Mesendoderm (in vitro differentiated cells): ENCODE measurements at regions not wholly inside any gene's neighbourhood (a gene's known extent, or its start where the extent isn't known, plus 50 kb on each side); places are given as distances from the start of the nearest gene placed in this dataset.

Experiments
- DNase-seq: peaks from one replicate; pipeline ENCODE4 v3.0.0; 2013
- H2AK5ac ChIP-seq: 2 replicates; pipeline ENCODE4 v1.6.1; 2013; ENCODE audit warnings: low read length, inconsistent platforms
- H2BK120ac ChIP-seq: 2 replicates; pipeline ENCODE4 v1.6.1; 2013; ENCODE audit warnings: low read depth, mild to moderate bottlenecking, low read length, moderate library complexity, mixed read lengths
- H2BK15ac ChIP-seq: replicated peaks from 2 replicates; pipeline ENCODE4 v1.6.1; 2013; ENCODE audit warnings: low read depth, mild to moderate bottlenecking, moderate library complexity
- H2BK5ac ChIP-seq: 2 replicates; pipeline ENCODE4 v1.6.1; 2013; ENCODE audit warnings: low read length, inconsistent platforms
- H3K18ac ChIP-seq: 2 replicates; pipeline ENCODE4 v1.6.1; 2013; ENCODE audit warnings: mild to moderate bottlenecking, low read length, mixed read lengths
- H3K23ac ChIP-seq: one replicate; pipeline ENCODE4 v1.6.1; 2013; ENCODE audit warnings: low read length
- H3K27ac ChIP-seq: 2 replicates; pipeline ENCODE4 v1.5.1; 2013; ENCODE audit warnings: low read depth, mild to moderate bottlenecking, inconsistent platforms, low read length, moderate library complexity
- H3K27me3 ChIP-seq: 2 replicates; pipeline ENCODE4 v1.6.1; 2013; ENCODE audit warnings: low read length, control low read depth, mild to moderate bottlenecking, inconsistent platforms; ENCODE audit not compliant: insufficient read depth, poor library complexity
- H3K36me3 ChIP-seq: 2 replicates; pipeline ENCODE4 v1.6.1; 2013; ENCODE audit warnings: low read length, inconsistent platforms; ENCODE audit not compliant: control insufficient read depth, insufficient read depth
- H3K4ac ChIP-seq: one replicate; pipeline ENCODE4 v1.6.1; 2013; ENCODE audit warnings: low read depth, mild to moderate bottlenecking, low read length, moderate library complexity
- H3K4me1 ChIP-seq: 2 replicates; pipeline ENCODE4 v1.6.1; 2013; ENCODE audit warnings: low read depth, low read length, inconsistent platforms; ENCODE audit not compliant: control insufficient read depth
- H3K4me2 ChIP-seq: 2 replicates; pipeline ENCODE4 v1.6.1; 2013; ENCODE audit warnings: low read length
- H3K4me3 ChIP-seq: 2 replicates; pipeline ENCODE4 v1.5.1; 2013; ENCODE audit warnings: mild to moderate bottlenecking, low read length
- H3K56ac ChIP-seq: one replicate; pipeline ENCODE4 v1.6.1; 2013; ENCODE audit warnings: low read length
- H3K79me1 ChIP-seq: 2 replicates; pipeline ENCODE4 v1.6.1; 2013; ENCODE audit warnings: low read length, inconsistent platforms
- H3K79me2 ChIP-seq: 2 replicates; pipeline ENCODE4 v1.6.1; 2013; ENCODE audit warnings: mild to moderate bottlenecking, low read length; ENCODE audit not compliant: control insufficient read depth, insufficient read depth
- H3K9ac ChIP-seq: 2 replicates; pipeline ENCODE4 v1.6.1; 2013; ENCODE audit warnings: low read length, inconsistent platforms
- H4K5ac ChIP-seq: one replicate; pipeline ENCODE4 v1.6.1; 2013; ENCODE audit warnings: low read length
- H4K8ac ChIP-seq: one replicate; pipeline ENCODE4 v1.6.1; 2013; ENCODE audit warnings: low read depth, mild to moderate bottlenecking, control low read depth, low read length, moderate library complexity
- WGBS: extraction: QIAGEN DNeasy Blood & Tissue Kit; methylation state at CpG from one replicate; pipeline ENCODE4 v1.1.7; 2013; ENCODE audit warnings: low lambda C conversion rate, missing lambda C conversion rate; ENCODE audit not compliant: insufficient coverage; ENCODE audit errors: extremely low coverage; 5-methylcytosine and 5-hydroxymethylcytosine counted together

DNA sequence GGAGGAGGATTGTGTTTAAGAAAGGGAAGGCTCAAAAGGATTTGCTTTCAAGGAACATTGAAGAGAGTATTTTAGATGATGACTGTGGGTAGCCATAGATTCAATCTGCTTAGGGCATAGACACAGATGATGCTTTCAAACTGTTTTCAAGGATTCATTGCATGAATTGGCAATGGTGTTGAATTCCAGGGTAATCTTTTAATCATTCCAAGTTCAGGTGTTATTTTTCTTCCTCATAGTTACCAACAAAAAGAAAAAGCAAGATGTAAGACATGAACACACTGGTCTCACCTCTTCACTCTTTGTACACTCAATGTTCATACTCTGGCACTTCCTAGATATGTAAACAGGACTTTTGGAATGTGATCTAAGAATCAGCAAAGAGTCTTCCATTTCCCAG lies 167.0 kb upstream of the RHOBTB1 start:
- H3K27ac ChIP-seq, result no peak overlapping the region
- no peak overlapping the region for H2BK120ac ChIP-seq
- no peak overlapping the region for H3K4ac ChIP-seq
- no peak overlapping the region for H2BK5ac ChIP-seq
- no peaks in the 10 kb centered on the region for H3K4me1 ChIP-seq
- H3K9ac ChIP-seq, result no peak overlapping the region
- H2AK5ac ChIP-seq, result no peak overlapping the region
- no peak overlapping the region for H3K4me3 ChIP-seq
- DNase-seq, result no peak
- no peak overlapping the region for H4K8ac ChIP-seq
- H3K27me3 ChIP-seq, result no peaks in the 10 kb centered on the region
- H3K36me3 ChIP-seq, result no peaks in the 10 kb centered on the region
- no peak overlapping the region for H4K5ac ChIP-seq
- H2BK15ac ChIP-seq, result no peak overlapping the region
- H3K79me1 ChIP-seq, result no peaks in the 10 kb centered on the region
- no peaks in the 10 kb centered on the region for H3K79me2 ChIP-seq
- H3K4me2 ChIP-seq, result no peak overlapping the region
- H3K56ac ChIP-seq, result no peak overlapping the region
- H3K23ac ChIP-seq, result no peak overlapping the region
- no peak overlapping the region for H3K18ac ChIP-seq

DNA sequence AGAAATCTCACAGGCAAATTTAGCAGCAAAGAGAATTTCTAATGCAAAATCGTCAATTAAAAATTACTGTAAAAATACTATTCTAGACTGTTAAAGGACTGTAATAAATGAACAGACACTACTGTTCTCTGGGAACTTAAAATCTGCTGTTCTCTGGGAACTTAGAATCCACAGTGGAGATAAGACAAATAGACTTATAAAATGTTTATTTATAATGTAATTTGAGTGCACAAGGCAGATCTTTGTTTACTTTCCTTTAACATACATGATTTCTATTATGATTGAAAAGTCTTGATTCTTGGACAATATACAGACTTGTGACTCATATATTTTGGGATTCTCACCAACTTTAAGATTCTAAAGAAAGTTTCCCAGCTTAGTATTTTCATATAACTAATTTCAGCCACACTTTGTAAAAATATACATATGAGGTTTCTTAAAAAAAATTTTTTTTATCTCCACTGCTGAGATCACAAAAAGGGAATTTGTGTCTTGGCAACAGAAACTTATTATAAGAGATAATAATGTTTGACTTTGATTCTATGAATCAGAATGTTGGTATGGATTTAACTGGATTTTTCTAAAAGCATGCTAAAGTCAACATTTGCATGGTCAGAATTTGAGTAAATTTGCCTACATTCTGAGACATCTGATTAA lies 166.3 kb upstream of the RHOBTB1 start:
- H3K36me3 ChIP-seq, result no peaks in the 10 kb centered on the region
- no CpG with 5 or more reads among the region's 1 CpG for WGBS
- H3K27me3 ChIP-seq, result no peaks in the 10 kb centered on the region
- no peak overlapping the region for H2AK5ac ChIP-seq
- no peak overlapping the region for H3K4me3 ChIP-seq
- DNase-seq, result no peak
- H3K18ac ChIP-seq, result no peak overlapping the region
- no peak overlapping the region for H3K56ac ChIP-seq
- no peak overlapping the region for H3K9ac ChIP-seq
- H3K4me2 ChIP-seq, result no peak overlapping the region
- H2BK5ac ChIP-seq, result no peak overlapping the region
- H3K4ac ChIP-seq, result no peak overlapping the region
- H2BK15ac ChIP-seq, result no peak overlapping the region
- H2BK120ac ChIP-seq, result no peak overlapping the region
- no peak overlapping the region for H3K27ac ChIP-seq
- H4K8ac ChIP-seq, result no peak overlapping the region
- H3K23ac ChIP-seq, result no peak overlapping the region
- H3K79me1 ChIP-seq, result no peaks in the 10 kb centered on the region
- H3K79me2 ChIP-seq, result no peaks in the 10 kb centered on the region
- H3K4me1 ChIP-seq, result no peaks in the 10 kb centered on the region
- H4K5ac ChIP-seq, result no peak overlapping the region

DNA sequence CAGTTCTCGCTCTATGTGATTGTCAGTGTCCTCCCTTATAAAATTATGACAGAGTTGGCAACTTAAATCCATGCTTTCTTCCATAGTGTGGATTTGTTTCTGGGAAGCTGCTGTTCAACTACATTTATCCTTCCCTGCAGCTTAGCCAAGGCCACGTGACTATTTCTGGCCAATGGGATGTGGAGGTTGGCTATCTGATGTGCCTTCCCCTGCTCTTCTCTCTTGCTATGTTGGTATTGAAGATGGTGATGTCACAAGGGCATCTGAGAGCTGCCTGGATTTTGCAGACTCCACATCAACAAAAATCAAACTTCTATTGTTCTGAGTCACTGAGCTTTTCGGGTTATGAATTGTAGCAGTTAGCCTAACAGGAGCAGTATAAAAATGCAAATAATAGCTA lies 164.9 kb upstream of the RHOBTB1 start:
- no peak overlapping the region for H3K23ac ChIP-seq
- DNase-seq, result no peak
- H3K9ac ChIP-seq, result no peak overlapping the region
- no peak overlapping the region for H3K4me3 ChIP-seq
- no peak overlapping the region for H4K8ac ChIP-seq
- H3K27ac ChIP-seq, result no peak overlapping the region
- H2BK120ac ChIP-seq, result no peak overlapping the region
- H2BK5ac ChIP-seq, result no peak overlapping the region
- no peaks in the 10 kb centered on the region for H3K36me3 ChIP-seq
- no peak overlapping the region for H4K5ac ChIP-seq
- no peak overlapping the region for H3K4ac ChIP-seq
- no peaks in the 10 kb centered on the region for H3K79me2 ChIP-seq
- no peak overlapping the region for H2AK5ac ChIP-seq
- no peak overlapping the region for H2BK15ac ChIP-seq
- no peak overlapping the region for H3K4me2 ChIP-seq
- no peak overlapping the region for H3K56ac ChIP-seq
- H3K4me1 ChIP-seq, result no peaks in the 10 kb centered on the region
- no peaks in the 10 kb centered on the region for H3K27me3 ChIP-seq
- no peaks in the 10 kb centered on the region for H3K79me1 ChIP-seq
- no peak overlapping the region for H3K18ac ChIP-seq
- WGBS, result no CpG with 5 or more reads among the region's 3 CpGs

DNA sequence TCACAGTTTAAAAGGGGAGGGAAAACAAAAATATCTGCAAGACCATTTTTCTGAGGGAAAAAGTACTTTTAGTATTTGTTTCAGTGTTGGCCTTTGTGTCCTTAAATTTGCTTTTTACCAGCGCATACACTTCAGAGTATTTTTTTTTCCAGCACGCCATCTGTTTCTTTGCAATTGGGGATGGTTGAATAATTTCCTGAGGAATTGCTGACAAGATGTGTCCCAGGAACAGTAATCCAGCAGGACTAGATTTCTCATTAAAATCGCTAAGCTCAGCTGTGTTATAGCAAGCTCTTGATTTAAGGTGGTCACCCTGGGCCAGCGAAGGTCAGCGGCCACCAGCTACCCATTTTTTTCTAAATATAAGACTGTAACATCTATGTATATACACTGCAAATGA lies 156.9 kb upstream of the RHOBTB1 start:
- no peaks in the 10 kb centered on the region for H3K4me1 ChIP-seq
- H3K4me3 ChIP-seq, result no peak overlapping the region
- no peaks in the 10 kb centered on the region for H3K27me3 ChIP-seq
- no peak overlapping the region for H3K18ac ChIP-seq
- H3K79me1 ChIP-seq, result no peaks in the 10 kb centered on the region
- H2BK15ac ChIP-seq, result no peak overlapping the region
- no peak overlapping the region for H3K56ac ChIP-seq
- no peak overlapping the region for H3K4me2 ChIP-seq
- no peak overlapping the region for H2BK120ac ChIP-seq
- H3K9ac ChIP-seq, result no peak overlapping the region
- H3K4ac ChIP-seq, result no peak overlapping the region
- H2AK5ac ChIP-seq, result no peak overlapping the region
- no peak overlapping the region for H4K8ac ChIP-seq
- no peak for DNase-seq
- no peak overlapping the region for H3K23ac ChIP-seq
- no peak overlapping the region for H2BK5ac ChIP-seq
- no peak overlapping the region for H4K5ac ChIP-seq
- no CpG with 5 or more reads among the region's 5 CpGs for WGBS
- no peak overlapping the region for H3K27ac ChIP-seq
- no peaks in the 10 kb centered on the region for H3K36me3 ChIP-seq
- H3K79me2 ChIP-seq, result no peaks in the 10 kb centered on the region

DNA sequence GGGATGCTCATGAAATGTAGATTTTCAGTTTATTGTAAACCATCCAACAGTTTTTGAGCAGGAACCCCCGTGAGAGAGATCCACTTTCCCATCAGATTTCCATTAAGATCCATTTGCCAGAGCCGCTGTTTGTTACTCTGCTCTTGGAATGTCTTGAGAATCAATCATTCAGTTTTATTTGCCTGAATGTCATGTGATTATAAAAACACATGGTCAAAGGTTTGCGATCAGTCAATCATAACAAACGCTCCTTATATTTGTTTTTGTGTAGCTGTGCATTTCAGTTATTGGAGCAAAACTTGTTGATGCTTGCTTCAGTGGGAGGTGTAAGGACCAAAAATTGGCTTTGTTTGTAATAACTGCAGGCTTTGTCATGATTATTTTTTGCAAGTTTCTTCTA lies 155.8 kb upstream of the RHOBTB1 start:
- Histone ChIP-seq H3K23ac (no peak overlapping the region), H3K9ac (no peak overlapping the region), H3K56ac (no peak overlapping the region), H4K8ac (no peak overlapping the region), H4K5ac (no peak overlapping the region), H3K18ac (no peak overlapping the region), H3K4me1 (no peaks in the 10 kb centered on the region), H2BK5ac (no peak overlapping the region), H2BK120ac (no peak overlapping the region), H3K4me2 (no peak overlapping the region), H3K27ac (no peak overlapping the region), H3K4ac (no peak overlapping the region), H3K79me2 (no peaks in the 10 kb centered on the region), H2BK15ac (no peak overlapping the region), H3K4me3 (no peak overlapping the region), H2AK5ac (no peak overlapping the region), H3K79me1 (no peaks in the 10 kb centered on the region), H3K27me3 (no peaks in the 10 kb centered on the region), H3K36me3 (no peaks in the 10 kb centered on the region)
- no CpG with 5 or more reads among the region's 4 CpGs for WGBS
- DNase-seq, result no peak

DNA sequence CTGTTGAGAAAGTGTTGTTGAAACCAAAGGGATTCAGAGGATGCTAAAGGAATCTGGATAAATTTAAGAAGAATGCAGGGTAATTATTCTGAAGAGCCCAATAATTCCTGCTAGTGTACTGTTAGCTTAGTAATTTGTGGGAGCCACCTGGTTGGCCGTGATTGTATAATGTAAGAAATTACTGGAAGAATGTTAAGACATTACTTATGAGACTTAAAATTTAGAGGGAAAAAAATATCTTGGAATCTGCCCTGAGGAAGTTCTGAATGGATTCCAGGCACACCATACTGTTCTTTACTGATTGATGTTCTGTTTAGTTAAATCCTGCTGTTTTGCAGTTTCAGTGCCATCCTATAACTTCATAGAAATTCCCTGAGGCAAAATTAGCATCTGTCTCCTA lies 155.0 kb upstream of the RHOBTB1 start:
- Histone ChIP-seq H3K27ac (no peak overlapping the region), H2BK5ac (no peak overlapping the region), H3K4ac (no peak overlapping the region), H3K18ac (no peak overlapping the region), H2BK15ac (no peak overlapping the region), H4K5ac (no peak overlapping the region), H3K9ac (no peak overlapping the region), H4K8ac (no peak overlapping the region), H3K79me1 (no peaks in the 10 kb centered on the region), H2AK5ac (no peak overlapping the region), H3K4me3 (no peak overlapping the region), H2BK120ac (no peak overlapping the region), H3K36me3 (no peaks in the 10 kb centered on the region), H3K23ac (no peak overlapping the region), H3K79me2 (no peaks in the 10 kb centered on the region), H3K27me3 (no peaks in the 10 kb centered on the region), H3K56ac (no peak overlapping the region), H3K4me2 (no peak overlapping the region), H3K4me1 (no peaks in the 10 kb centered on the region)
- DNase-seq, result no peak
- no CpG with 5 or more reads among the region's 1 CpG for WGBS
